GM12878 (cell line): ENCODE measurements at regions not wholly inside any gene's neighbourhood (a gene's known extent, or its start where the extent isn't known, plus 50 kb on each side); places are given as distances from the start of the nearest gene placed in this dataset.

Source experiments
- EGR1 ChIP-seq, 2 experiments: IDR thresholded peaks; 1 replicate in 1 of 2; 2 replicates in 1 of 2; pipeline ENCODE4 v1.6.1; 2011 to 2012; ENCODE audit warnings: low read depth in 2 of 2, low read length in 2 of 2, borderline replicate concordance in 1 of 2, mild to moderate bottlenecking in 1 of 2, moderate library complexity in 1 of 2
- PAX8 ChIP-seq: fragments of 450-650 bp; IDR thresholded peaks from 2 replicates; pipeline ENCODE4 v1.6.1; 2017; ENCODE audit warnings: mild to moderate bottlenecking, moderate library complexity
- POLR2AphosphoS2 ChIP-seq: IDR thresholded peaks from 2 replicates; pipeline ENCODE4 v1.6.1; 2011; ENCODE audit warnings: low read depth, mild to moderate bottlenecking, low read length, improper control_type of control experiment, moderate library complexity
- SMC3 ChIP-seq: IDR thresholded peaks from 2 replicates; pipeline ENCODE4 v1.6.1; 2011; ENCODE audit warnings: low read length, improper control_type of control experiment, borderline replicate concordance
- SUPT20H ChIP-seq: IDR thresholded peaks from 2 replicates; pipeline ENCODE4 v1.6.1; 2011; ENCODE audit warnings: low read depth, mild to moderate bottlenecking, low read length, moderate library complexity, borderline replicate concordance; ENCODE audit not compliant: control insufficient read depth
- ZZZ3 ChIP-seq: IDR thresholded peaks from 2 replicates; pipeline ENCODE4 v1.6.1; 2011; ENCODE audit warnings: low read depth; ENCODE audit not compliant: control insufficient read depth, insufficient read length
- TF ChIP-seq, protein P1 (sequence below): fragments of 450-650 bp; formaldehyde crosslinking; IDR thresholded peaks from 2 replicates; pipeline ENCODE4 v1.4.0; 2020; ENCODE audit warnings: mild to moderate bottlenecking, moderate library complexity
- TF ChIP-seq, protein P2 (sequence below), 3 experiments: IDR thresholded peaks in 2 of 3; conservative IDR thresholded peaks in 1 of 3; 2 replicates each; pipeline ENCODE4 v1.5.1; 2011; ENCODE audit warnings: low read depth in 3 of 3, low read length in 3 of 3, mild to moderate bottlenecking in 3 of 3, control low read depth in 2 of 3, moderate library complexity in 2 of 3, inconsistent platforms in 1 of 3, mixed read lengths in 1 of 3; ENCODE audit not compliant: control insufficient read depth in 2 of 3, insufficient read depth in 1 of 3; ENCODE audit errors: extremely low read depth in 1 of 3

DNA sequence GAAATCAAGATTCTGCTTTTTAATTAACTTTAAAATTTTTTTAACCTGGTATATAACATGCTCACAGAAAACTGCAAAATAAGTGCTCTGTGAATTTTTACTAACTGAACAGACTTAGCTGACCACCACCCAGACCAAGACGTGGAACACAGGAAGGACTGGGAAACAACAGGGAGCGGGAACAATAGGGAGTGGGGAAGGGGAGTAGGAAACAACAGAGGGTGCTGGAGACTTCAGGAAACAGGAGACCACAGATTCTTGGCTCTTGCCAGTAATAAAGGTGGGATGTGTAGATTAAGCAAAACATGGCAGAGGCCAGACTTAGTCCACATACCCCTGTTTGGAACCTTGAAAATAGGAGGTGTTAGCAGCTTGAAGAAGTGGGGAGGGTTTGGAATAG, 51.4 kb upstream of the TMCC3 start (continued):
- TF ChIP-seq, protein P1, sequence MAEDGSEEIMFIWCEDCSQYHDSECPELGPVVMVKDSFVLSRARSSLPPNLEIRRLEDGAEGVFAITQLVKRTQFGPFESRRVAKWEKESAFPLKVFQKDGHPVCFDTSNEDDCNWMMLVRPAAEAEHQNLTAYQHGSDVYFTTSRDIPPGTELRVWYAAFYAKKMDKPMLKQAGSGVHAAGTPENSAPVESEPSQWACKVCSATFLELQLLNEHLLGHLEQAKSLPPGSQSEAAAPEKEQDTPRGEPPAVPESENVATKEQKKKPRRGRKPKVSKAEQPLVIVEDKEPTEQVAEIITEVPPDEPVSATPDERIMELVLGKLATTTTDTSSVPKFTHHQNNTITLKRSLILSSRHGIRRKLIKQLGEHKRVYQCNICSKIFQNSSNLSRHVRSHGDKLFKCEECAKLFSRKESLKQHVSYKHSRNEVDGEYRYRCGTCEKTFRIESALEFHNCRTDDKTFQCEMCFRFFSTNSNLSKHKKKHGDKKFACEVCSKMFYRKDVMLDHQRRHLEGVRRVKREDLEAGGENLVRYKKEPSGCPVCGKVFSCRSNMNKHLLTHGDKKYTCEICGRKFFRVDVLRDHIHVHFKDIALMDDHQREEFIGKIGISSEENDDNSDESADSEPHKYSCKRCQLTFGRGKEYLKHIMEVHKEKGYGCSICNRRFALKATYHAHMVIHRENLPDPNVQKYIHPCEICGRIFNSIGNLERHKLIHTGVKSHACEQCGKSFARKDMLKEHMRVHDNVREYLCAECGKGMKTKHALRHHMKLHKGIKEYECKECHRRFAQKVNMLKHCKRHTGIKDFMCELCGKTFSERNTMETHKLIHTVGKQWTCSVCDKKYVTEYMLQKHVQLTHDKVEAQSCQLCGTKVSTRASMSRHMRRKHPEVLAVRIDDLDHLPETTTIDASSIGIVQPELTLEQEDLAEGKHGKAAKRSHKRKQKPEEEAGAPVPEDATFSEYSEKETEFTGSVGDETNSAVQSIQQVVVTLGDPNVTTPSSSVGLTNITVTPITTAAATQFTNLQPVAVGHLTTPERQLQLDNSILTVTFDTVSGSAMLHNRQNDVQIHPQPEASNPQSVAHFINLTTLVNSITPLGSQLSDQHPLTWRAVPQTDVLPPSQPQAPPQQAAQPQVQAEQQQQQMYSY = no peak
- TF ChIP-seq ZZZ3 (no peak), SUPT20H (no peak), EGR1 (IDR thresholded peaks at IDR 0.05; ENCODE audit: borderline replicate concordance in 1 of 2, low read depth in 2 of 2, low read length in 2 of 2) (no peak), POLR2AphosphoS2 (no peak), SMC3 (no peak), PAX8 (no peak)
- TF ChIP-seq, protein P2, sequence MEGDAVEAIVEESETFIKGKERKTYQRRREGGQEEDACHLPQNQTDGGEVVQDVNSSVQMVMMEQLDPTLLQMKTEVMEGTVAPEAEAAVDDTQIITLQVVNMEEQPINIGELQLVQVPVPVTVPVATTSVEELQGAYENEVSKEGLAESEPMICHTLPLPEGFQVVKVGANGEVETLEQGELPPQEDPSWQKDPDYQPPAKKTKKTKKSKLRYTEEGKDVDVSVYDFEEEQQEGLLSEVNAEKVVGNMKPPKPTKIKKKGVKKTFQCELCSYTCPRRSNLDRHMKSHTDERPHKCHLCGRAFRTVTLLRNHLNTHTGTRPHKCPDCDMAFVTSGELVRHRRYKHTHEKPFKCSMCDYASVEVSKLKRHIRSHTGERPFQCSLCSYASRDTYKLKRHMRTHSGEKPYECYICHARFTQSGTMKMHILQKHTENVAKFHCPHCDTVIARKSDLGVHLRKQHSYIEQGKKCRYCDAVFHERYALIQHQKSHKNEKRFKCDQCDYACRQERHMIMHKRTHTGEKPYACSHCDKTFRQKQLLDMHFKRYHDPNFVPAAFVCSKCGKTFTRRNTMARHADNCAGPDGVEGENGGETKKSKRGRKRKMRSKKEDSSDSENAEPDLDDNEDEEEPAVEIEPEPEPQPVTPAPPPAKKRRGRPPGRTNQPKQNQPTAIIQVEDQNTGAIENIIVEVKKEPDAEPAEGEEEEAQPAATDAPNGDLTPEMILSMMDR (IDR thresholded peaks at IDR 0.05 in 2 of 3, conservative IDR thresholded peaks at IDR 0.05 in 1 of 3; ENCODE audit: control insufficient read depth in 2 of 3, extremely low read depth in 1 of 3, insufficient read depth in 1 of 3, low read depth in 3 of 3, low read length in 3 of 3) = no peak
